T-cell (primary cell): ENCODE measurements at regions not wholly inside any gene's neighbourhood (a gene's known extent, or its start where the extent isn't known, plus 50 kb on each side); places are given as distances from the start of the nearest gene placed in this dataset.

Experiments used
- ATAC-seq, 4 experiments: fragments of 200-7000 bp in 3 of 4; fragments of 150-1000 bp in 1 of 4; cut with Tn5 transposase; replicated peaks in 1 of 4; 1 replicate in 3 of 4; 2 replicates in 1 of 4; pipeline ENCODE4 v1.10.0; 2021; ENCODE audit warnings: moderate library complexity in 3 of 4, mild to moderate bottlenecking in 2 of 4, moderate number of reproducible peaks in 1 of 4
- CTCF ChIA-PET, 2 donors: fragments of 300-600 bp; sonication (Branson Sonifier 250); formaldehyde crosslinking; loops; one replicate each; lab custom pipeline; 2022; ENCODE audit warnings: antibody characterized with exemption in 2 of 2; lab: Charles Lee
- POLR2A ChIA-PET, 2 donors: fragments of 300-600 bp; sonication (Branson Sonifier 250); formaldehyde crosslinking; loops; one replicate each; lab custom pipeline; 2022; ENCODE audit warnings: antibody characterized with exemption in 2 of 2; lab: Charles Lee
- DNase-seq, 35 experiments: peaks; one replicate each; pipeline versions ENCODE4 v3.0.0 to v3.0.0-alpha.2; 2013 to 2023
- H3K27ac ChIP-seq: one replicate; pipeline ENCODE4 v1.5.1; 2013; ENCODE audit warnings: low read length
- H3K27me3 ChIP-seq, 2 experiments: replicated peaks in 1 of 2; 1 replicate in 1 of 2; 2 replicates in 1 of 2; pipeline versions ENCODE4 v1.6.1 to v1.7.0; 2013; ENCODE audit warnings: low read length in 1 of 2, mixed read lengths in 1 of 2; ENCODE audit not compliant: control insufficient read depth in 2 of 2, insufficient read depth in 2 of 2; ENCODE audit errors: extremely low read depth in 1 of 2
- H3K36me3 ChIP-seq, 2 donors: 1 replicate in 1 of 2; 2 replicates in 1 of 2; pipeline versions ENCODE4 v1.6.1 to v1.7.0; 2013; ENCODE audit warnings: low read length in 1 of 2; ENCODE audit not compliant: control insufficient read depth in 2 of 2, insufficient read depth in 1 of 2; ENCODE audit errors: extremely low read depth in 1 of 2
- H3K4me1 ChIP-seq, 2 experiments: 1 replicate in 1 of 2; 2 replicates in 1 of 2; pipeline versions ENCODE4 v1.6.1 to v1.7.0; 2013; ENCODE audit warnings: low read length in 2 of 2, mixed read lengths in 1 of 2; ENCODE audit not compliant: insufficient read depth in 2 of 2, control insufficient read depth in 1 of 2; ENCODE audit errors: extremely low read depth in 1 of 2
- H3K4me3 ChIP-seq, 2 donors: 1 replicate in 1 of 2; 2 replicates in 1 of 2; pipeline versions ENCODE4 v1.5.1 to v1.7.0; 2013; ENCODE audit warnings: mild to moderate bottlenecking in 2 of 2, low read length in 1 of 2, moderate library complexity in 1 of 2; ENCODE audit not compliant: control insufficient read depth in 1 of 2; ENCODE audit errors: extremely low read depth in 1 of 2
- H3K9me3 ChIP-seq: 2 replicates; pipeline ENCODE4 v1.7.0; 2013
- H3K27ac Mint-ChIP-seq, 2 donors: one replicate each; pipeline ENCODE4 v1.8.0; 2020 to 2021; ENCODE audit warnings: mild to moderate bottlenecking in 2 of 2, mixed read lengths in 2 of 2
- H3K27me3 Mint-ChIP-seq, 2 donors: one replicate each; pipeline ENCODE4 v1.8.0; 2021 to 2022; ENCODE audit warnings: mixed read lengths in 2 of 2
- H3K36me3 Mint-ChIP-seq: one replicate; pipeline ENCODE4 v1.8.0; 2021; ENCODE audit warnings: mixed read lengths
- H3K4me1 Mint-ChIP-seq, 3 donors: one replicate each; pipeline ENCODE4 v1.8.0; 2020 to 2022; ENCODE audit warnings: mixed read lengths in 3 of 3, mild to moderate bottlenecking in 1 of 3
- H3K4me3 Mint-ChIP-seq, 3 donors: one replicate each; pipeline ENCODE4 v1.8.0; 2020 to 2022; ENCODE audit warnings: mild to moderate bottlenecking in 3 of 3, mixed read lengths in 3 of 3, moderate library complexity in 3 of 3
- H3K9me3 Mint-ChIP-seq, 3 donors: one replicate each; pipeline ENCODE4 v1.8.0; 2020 to 2022; ENCODE audit warnings: mixed read lengths in 3 of 3
- WGBS: methylation state at CpG from one replicate; pipeline ENCODE4 v1.1.5; 2013; ENCODE audit warnings: missing lambda C conversion rate; ENCODE audit not compliant: insufficient coverage; 5-methylcytosine and 5-hydroxymethylcytosine counted together

DNA sequence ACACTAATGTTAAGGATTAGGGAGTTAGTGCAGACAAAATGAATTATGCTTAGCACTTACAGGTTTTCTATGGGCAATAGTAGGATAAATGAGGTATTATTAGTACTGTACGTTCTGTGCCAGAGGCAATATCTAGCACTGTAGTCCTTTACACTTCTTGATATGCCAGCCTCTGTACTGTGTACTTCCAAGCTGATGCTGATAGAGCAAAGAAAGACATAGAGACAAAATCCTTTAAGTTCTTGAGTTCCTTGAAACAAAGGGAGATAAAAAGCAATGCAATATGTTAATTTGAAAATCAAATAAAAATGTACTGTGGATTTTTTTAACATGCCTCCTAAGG is 1234.0 kb upstream of the NXPH2 start:
- Histone ChIP-seq H3K9me3 (no peaks in the 10 kb centered on the region), H3K27ac (no peak overlapping the region), H3K36me3 (no peaks in the 10 kb centered on the region), H3K27me3 (no peaks in the 10 kb centered on the region), H3K4me1 (no peaks in the 10 kb centered on the region), H3K4me3 (no peak overlapping the region)
- no peaks in the 10 kb centered on the region for H3K36me3 Mint-ChIP-seq
- no peak overlapping the region for H3K4me3 Mint-ChIP-seq
- H3K27ac Mint-ChIP-seq: no peak overlapping the region
- ATAC-seq (no peak), DNase-seq (no peak)
- 56% methylated on average over 1 of the region's 1 CpG for WGBS
- peaks cover 18 to 30% (median 28%) of the 10 kb centered on the region in 3 donors for H3K9me3 Mint-ChIP-seq
- no peaks in the 10 kb centered on the region for H3K27me3 Mint-ChIP-seq
- H3K4me1 Mint-ChIP-seq: no peaks in the 10 kb centered on the region
- ChIA-PET POLR2A (no interaction called here), CTCF (no interaction called here)

- Mint-ChIP-seq H3K27ac (no peak overlapping the region), H3K4me1 (no peaks in the 10 kb centered on the region), H3K36me3 (no peaks in the 10 kb centered on the region), H3K9me3 (peaks cover 20 to 30% (median 29%) of the 10 kb centered on the region in 3 donors), H3K27me3 (no peaks in the 10 kb centered on the region), H3K4me3 (no peak overlapping the region)
- POLR2A ChIA-PET: no interaction called here
- no peaks in the 10 kb centered on the region for H3K27me3 ChIP-seq
- CTCF ChIA-PET: no interaction called here
- no peaks in the 10 kb centered on the region for H3K4me1 ChIP-seq
- ATAC-seq (no peak), DNase-seq (no peak)
- H3K9me3 ChIP-seq: no peaks in the 10 kb centered on the region
- WGBS: 100% methylated on average over 2 of the region's 3 CpGs
- H3K36me3 ChIP-seq: no peaks in the 10 kb centered on the region
- H3K27ac ChIP-seq: no peak overlapping the region
- no peak overlapping the region for H3K4me3 ChIP-seq
Measured at GRCh38 chr2:140013545-140014203, 1233.5 kb upstream of the NXPH2 start.

- H3K4me3 Mint-ChIP-seq: no peak overlapping the region
- ATAC-seq: no peak
- Histone ChIP-seq H3K27ac (no peak overlapping the region), H3K36me3 (no peaks in the 10 kb centered on the region), H3K4me1 (no peaks in the 10 kb centered on the region), H3K4me3 (no peak overlapping the region), H3K27me3 (no peaks in the 10 kb centered on the region), H3K9me3 (no peaks in the 10 kb centered on the region)
- ChIA-PET CTCF (no interaction called here), POLR2A (no interaction called here)
- no peak for DNase-seq
- H3K27ac Mint-ChIP-seq: no peak overlapping the region
- WGBS: no CpG with 5 or more reads among the region's 2 CpGs
- H3K27me3 Mint-ChIP-seq: no peaks in the 10 kb centered on the region
- no peaks in the 10 kb centered on the region for H3K36me3 Mint-ChIP-seq
- peaks cover 22 to 28% (median 23%) of the 10 kb centered on the region in 3 donors for H3K9me3 Mint-ChIP-seq
- H3K4me1 Mint-ChIP-seq: no peaks in the 10 kb centered on the region
Measured at GRCh38 chr2:140011287-140011686, 1231.1 kb upstream of the NXPH2 start.

GRCh38 chr2:140002110-140002509 is 1221.9 kb upstream of the NXPH2 start:
- no peaks in the 10 kb centered on the region for H3K36me3 Mint-ChIP-seq
- H3K4me1 ChIP-seq: no peaks in the 10 kb centered on the region
- no peak overlapping the region for H3K27ac Mint-ChIP-seq
- ATAC-seq: no peak
- H3K36me3 ChIP-seq: no peaks in the 10 kb centered on the region
- H3K4me3 Mint-ChIP-seq: no peak overlapping the region
- whole genome bisulfite sequencing: no CpG with 5 or more reads among the region's 2 CpGs
- H3K4me3 ChIP-seq: no peak overlapping the region
- H3K27ac ChIP-seq: no peak overlapping the region
- no peak for DNase-seq
- CTCF ChIA-PET: no interaction called here
- H3K9me3 Mint-ChIP-seq: peaks cover 8 to 31% (median 14%) of the 10 kb centered on the region in 3 donors
- no peaks in the 10 kb centered on the region for H3K9me3 ChIP-seq
- H3K27me3 Mint-ChIP-seq: no peaks in the 10 kb centered on the region
- POLR2A ChIA-PET: interaction anchor here in 1 of 2 donors (0.6 kb wide), 1 partner anchor 661 kb away, joined by 4 read pairs; no protein-coding TSS in a partner anchor
- no peaks in the 10 kb centered on the region for H3K4me1 Mint-ChIP-seq
- H3K27me3 ChIP-seq: no peaks in the 10 kb centered on the region

DNA sequence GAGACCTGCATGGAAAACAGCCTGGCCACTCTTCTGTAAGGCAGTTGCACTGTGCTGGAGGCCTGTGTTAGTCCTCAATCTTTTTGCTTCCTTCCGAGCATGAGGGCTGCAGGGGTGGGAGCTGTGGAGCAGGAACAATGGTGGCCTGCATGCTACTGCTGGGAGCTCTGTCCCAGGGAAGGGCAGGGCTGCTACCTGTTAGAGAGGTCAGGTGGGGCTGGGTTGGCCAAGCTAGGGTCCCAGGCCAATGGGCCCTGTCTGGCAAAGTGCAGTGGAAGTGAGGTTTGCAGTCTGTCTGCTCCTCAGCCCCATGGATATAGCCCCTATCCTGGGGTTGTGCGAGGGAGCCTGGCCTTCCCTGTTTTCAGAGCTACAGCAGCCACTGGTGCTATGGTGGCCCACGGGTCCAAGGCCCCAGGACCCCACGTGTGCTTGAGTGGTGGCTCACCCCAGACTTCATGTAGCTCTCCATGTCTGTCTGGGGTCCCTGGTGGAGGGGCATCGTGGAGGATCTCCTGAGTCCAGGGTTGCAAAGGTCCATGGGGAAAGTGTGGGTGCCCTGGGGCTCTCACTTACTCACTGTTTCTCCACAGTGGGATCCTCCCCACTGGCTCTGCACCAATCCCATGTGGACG is 1212.6 kb upstream of the NXPH2 start:
- Histone ChIP-seq H3K27me3 (no peaks in the 10 kb centered on the region), H3K9me3 (no peaks in the 10 kb centered on the region), H3K27ac (no peak overlapping the region), H3K4me3 (no peak overlapping the region), H3K36me3 (no peaks in the 10 kb centered on the region), H3K4me1 (no peaks in the 10 kb centered on the region)
- Mint-ChIP-seq H3K36me3 (no peaks in the 10 kb centered on the region), H3K4me3 (no peak overlapping the region), H3K4me1 (no peaks in the 10 kb centered on the region), H3K27me3 (no peaks in the 10 kb centered on the region), H3K27ac (no peak overlapping the region), H3K9me3 (peaks cover 11 to 21% (median 15%) of the 10 kb centered on the region in 3 donors)
- no peak for ATAC-seq
- no peak for DNase-seq
- WGBS: 81% methylated on average over 4 of the region's 6 CpGs
- CTCF ChIA-PET: no interaction called here
- POLR2A ChIA-PET: no interaction called here

- H3K27me3 Mint-ChIP-seq: no peaks in the 10 kb centered on the region
- Histone ChIP-seq H3K9me3 (no peaks in the 10 kb centered on the region), H3K27me3 (no peaks in the 10 kb centered on the region), H3K36me3 (no peaks in the 10 kb centered on the region), H3K4me1 (no peaks in the 10 kb centered on the region), H3K27ac (no peak overlapping the region), H3K4me3 (no peak overlapping the region)
- DNase-seq (no peak), ATAC-seq (no peak)
- peaks cover 18 to 26% (median 22%) of the 10 kb centered on the region in 3 donors for H3K9me3 Mint-ChIP-seq
- no peak overlapping the region for H3K27ac Mint-ChIP-seq
- ChIA-PET POLR2A (no interaction called here), CTCF (no interaction called here)
- H3K4me3 Mint-ChIP-seq: no peak overlapping the region
- 80% methylated on average over 2 of the region's 6 CpGs for WGBS
- H3K36me3 Mint-ChIP-seq: no peaks in the 10 kb centered on the region
- H3K4me1 Mint-ChIP-seq: no peaks in the 10 kb centered on the region
Measured at GRCh38 chr2:139992078-139992477, 1211.9 kb upstream of the NXPH2 start.
